K562 (cell line): ENCODE measurements at regions not wholly inside any gene's neighbourhood (a gene's known extent, or its start where the extent isn't known, plus 50 kb on each side); places are given as distances from the start of the nearest gene placed in this dataset.

Source experiments
- ATAC-seq: fragments of 200-7000 bp; cut with Tn5 transposase; 3 replicates; pipeline ENCODE4 v1.9.1; 2020; ENCODE audit warnings: moderate library complexity
- BruUV-seq: library from RNA; stranded (reverse); fragments of 400-500 nt; replicated peaks from 2 replicates; lab custom pipeline; 2021; lab: Mats Ljungman, UMichigan
- CTCF ChIA-PET: fragments of 300-600 bp; formaldehyde crosslinking; extraction: SDS; loops from one replicate; lab custom pipeline; 2021; ENCODE audit warnings: low intra/inter-chr PET ratio; lab: Yijun Ruan, JAX
- POLR2A ChIA-PET: fragments of 300-600, 350-650 bp; sonication (Branson Sonifier 250); formaldehyde crosslinking; extraction: SDS; loops from one replicate; lab custom pipeline; 2021; ENCODE audit warnings: antibody characterized with exemption, inconsistent platforms; lab: Yijun Ruan, JAX
- DNase-seq, 4 experiments: peaks; one replicate each; pipeline versions ENCODE4 v3.0.0 to v3.0.0-alpha.2; 2011 to 2018; ENCODE audit warnings: low spot score in 3 of 4, mixed read lengths in 3 of 4; ENCODE audit errors: extremely low read depth in 1 of 4
- FAIRE-seq: peaks from 2 replicates; lab custom pipeline; 2011; peaks lifted over from hg19 to GRCh38; lab: Jason Lieb, UNC
- H2AFZ ChIP-seq: 2 replicates; pipeline ENCODE4 v1.6.0; 2011; ENCODE audit warnings: low read depth, low read length, control low read depth, inconsistent platforms
- H3K27ac ChIP-seq: fragments of 200-600 bp; 3 replicates; pipeline ENCODE4 v1.8.0; 2011; ENCODE audit warnings: low read depth, mild to moderate bottlenecking, control low read depth, inconsistent platforms, low read length, moderate library complexity, mixed read lengths; ENCODE audit errors: extremely low read depth
- H3K27me3 ChIP-seq, 2 experiments: fragments of 300-600 bp in 1 of 2; 2 replicates in 1 of 2; 3 replicates in 1 of 2; pipeline versions ENCODE4 v1.6.0 to v1.8.0; 2011; ENCODE audit warnings: inconsistent platforms in 2 of 2, low read length in 2 of 2, mild to moderate bottlenecking in 1 of 2, mixed read lengths in 1 of 2, moderate library complexity in 1 of 2; ENCODE audit not compliant: control insufficient read depth in 2 of 2, insufficient read depth in 2 of 2
- H3K36me3 ChIP-seq: fragments of 300-600 bp; 3 replicates; pipeline ENCODE4 v1.8.0; 2011; ENCODE audit warnings: mild to moderate bottlenecking, low read length, inconsistent platforms; ENCODE audit not compliant: control insufficient read depth, insufficient read depth
- H3K4me1 ChIP-seq, 2 experiments: fragments of 200-600 bp in 1 of 2; replicated peaks in 1 of 2; 2 replicates in 1 of 2; 3 replicates in 1 of 2; pipeline versions ENCODE4 v1.5.1 to v1.8.0; 2011; ENCODE audit warnings: inconsistent platforms in 2 of 2, low read length in 2 of 2, mild to moderate bottlenecking in 1 of 2, mixed read lengths in 1 of 2, moderate library complexity in 1 of 2; ENCODE audit not compliant: control insufficient read depth in 2 of 2, insufficient read depth in 2 of 2
- H3K4me2 ChIP-seq: 2 replicates; pipeline ENCODE4 v1.6.1; 2011; ENCODE audit warnings: low read length, control low read depth, inconsistent platforms, mixed read lengths; ENCODE audit not compliant: insufficient read depth
- H3K4me3 ChIP-seq: fragments of 200-600 bp; sonication (generic), shearing (Covaris generic); 2 replicates; pipeline ENCODE4 v1.5.1; 2016; ENCODE audit warnings: control low read depth, inconsistent platforms
- H3K79me2 ChIP-seq: fragments of 200-600 bp; 3 replicates; pipeline ENCODE4 v1.8.0; 2011; ENCODE audit warnings: low read length, inconsistent platforms; ENCODE audit not compliant: control insufficient read depth, insufficient read depth
- H3K9ac ChIP-seq, 2 experiments: 2 replicates each; pipeline versions ENCODE4 v1.6.0 to v1.6.1; 2011; ENCODE audit warnings: low read depth in 2 of 2, low read length in 2 of 2, control low read depth in 1 of 2, inconsistent platforms in 1 of 2, mild to moderate bottlenecking in 1 of 2, mixed read lengths in 1 of 2; ENCODE audit not compliant: insufficient read depth in 1 of 2
- H3K9me1 ChIP-seq: one replicate; pipeline ENCODE4 v1.6.0; 2011; ENCODE audit warnings: inconsistent platforms, mild to moderate bottlenecking, low read length, moderate library complexity; ENCODE audit not compliant: control insufficient read depth, insufficient read depth
- H3K9me3 ChIP-seq: replicated peaks from 2 replicates; pipeline ENCODE4 v1.5.1; 2011; ENCODE audit warnings: low read depth, low read length, inconsistent platforms; ENCODE audit not compliant: control insufficient read depth, insufficient read depth
- H4K20me1 ChIP-seq: replicated peaks from 2 replicates; pipeline ENCODE4 v1.6.1; 2011; ENCODE audit warnings: low read length, inconsistent platforms, mixed read lengths; ENCODE audit not compliant: control insufficient read depth, insufficient read depth
- ATF3 ChIP-seq, 2 experiments: fragments of 450-650 bp in 1 of 2; sonication (generic) in 1 of 2; formaldehyde crosslinking in 1 of 2; IDR thresholded peaks in 1 of 2; conservative IDR thresholded peaks in 1 of 2; 2 replicates each; pipeline versions ENCODE4 v1.6.1 to v1.8.1; 2016 to 2023; ENCODE audit warnings: mild to moderate bottlenecking in 2 of 2, moderate library complexity in 2 of 2, inconsistent platforms in 1 of 2, missing genetic modification reagents in 1 of 2
- CTCFL ChIP-seq: IDR thresholded peaks from 2 replicates; pipeline ENCODE4 v1.6.1; 2011; ENCODE audit warnings: borderline replicate concordance, low read depth, mild to moderate bottlenecking, moderate library complexity, low read length; ENCODE audit not compliant: insufficient read depth, poor library complexity, severe bottlenecking
- ILK ChIP-seq: fragments of 450-650 bp; IDR thresholded peaks from 2 replicates; pipeline ENCODE4 v1.6.1; 2016; ENCODE audit warnings: missing genetic modification characterization, low read depth, mild to moderate bottlenecking, missing compliant biosample characterization, moderate library complexity, borderline replicate concordance
- KLF13 ChIP-seq: fragments of 450-650 bp; IDR thresholded peaks from 2 replicates; pipeline ENCODE4 v1.6.1; 2016; ENCODE audit warnings: missing genetic modification characterization, low read depth, mild to moderate bottlenecking, missing compliant biosample characterization, moderate library complexity, borderline replicate concordance
- ZNF174 ChIP-seq: fragments of 250-450 bp; sonication (Bioruptor Pico); IDR thresholded peaks from 2 replicates; pipeline ENCODE4 v1.4.0; 2020; ENCODE audit warnings: mild to moderate bottlenecking
- ZNF197 ChIP-seq: fragments of 200-800 bp; sonication (Bioruptor generic); IDR thresholded peaks from 2 replicates; pipeline ENCODE4 v1.6.1; 2016; ENCODE audit warnings: low read depth, missing genetic modification characterization, missing compliant biosample characterization
- ZNF282 ChIP-seq: sonication (generic); formaldehyde crosslinking; IDR thresholded peaks from 2 replicates; pipeline ENCODE4 v1.8.1; 2023; ENCODE audit warnings: missing genetic modification reagents
- WGBS: fragments of 100-300 bp; shearing (Covaris generic); methylation state at CpG from one replicate; pipeline ENCODE4 v1.1.6; 2016; ENCODE audit warnings: low coverage, mixed read lengths; ENCODE audit not compliant: insufficient coverage; ENCODE audit errors: missing lambda C conversion rate; 5-methylcytosine and 5-hydroxymethylcytosine counted together
- in situ Hi-C: fragments of 300-500 bp; cut with MboI; formaldehyde crosslinking; loops from 4 replicates; pipeline ENCODE4 v1.15.0; 2018; ENCODE audit warnings: inconsistent platforms, mixed read lengths
- intact Hi-C: fragments of 100-400 bp; cut with micrococcal nuclease; formaldehyde crosslinking; loops from 2 replicates; pipeline ENCODE4 v1.14.2; 2022
- TF ChIP-seq, protein P1 (sequence below): fragments of 250-450 bp; sonication (Bioruptor Pico); IDR thresholded peaks from 2 replicates; pipeline ENCODE4 v1.5.0; 2020; ENCODE audit warnings: mild to moderate bottlenecking

- H3K27ac ChIP-seq: no peak overlapping the region
- no peak overlapping the region for H3K9ac ChIP-seq
- no peak for TF ChIP-seq ZNF197 (CRISPR knock-in tag)
- TF ChIP-seq ZNF282 (CRISPR knock-in tag): no peak
- no peak for TF ChIP-seq ILK
- TF ChIP-seq, protein P1, sequence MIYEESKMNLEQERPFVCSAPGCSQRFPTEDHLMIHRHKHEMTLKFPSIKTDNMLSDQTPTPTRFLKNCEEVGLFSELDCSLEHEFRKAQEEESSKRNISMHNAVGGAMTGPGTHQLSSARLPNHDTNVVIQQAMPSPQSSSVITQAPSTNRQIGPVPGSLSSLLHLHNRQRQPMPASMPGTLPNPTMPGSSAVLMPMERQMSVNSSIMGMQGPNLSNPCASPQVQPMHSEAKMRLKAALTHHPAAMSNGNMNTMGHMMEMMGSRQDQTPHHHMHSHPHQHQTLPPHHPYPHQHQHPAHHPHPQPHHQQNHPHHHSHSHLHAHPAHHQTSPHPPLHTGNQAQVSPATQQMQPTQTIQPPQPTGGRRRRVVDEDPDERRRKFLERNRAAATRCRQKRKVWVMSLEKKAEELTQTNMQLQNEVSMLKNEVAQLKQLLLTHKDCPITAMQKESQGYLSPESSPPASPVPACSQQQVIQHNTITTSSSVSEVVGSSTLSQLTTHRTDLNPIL (CRISPR knock-in tag): no peak
- TF ChIP-seq KLF13: no peak
- no peak for TF ChIP-seq ZNF174 (CRISPR knock-in tag)
- TF ChIP-seq ATF3 (IDR thresholded peaks at IDR 0.05): no peak
- TF ChIP-seq ATF3 (CRISPR knock-in tag; conservative IDR thresholded peaks at IDR 0.05): no peak
- no peak for TF ChIP-seq CTCFL
- no peaks in the 10 kb centered on the region for H3K36me3 ChIP-seq
- BruUV-seq: no TSS peak
- H2AFZ ChIP-seq: no peak overlapping the region
- no peaks in the 10 kb centered on the region for H4K20me1 ChIP-seq
- H3K9me3 ChIP-seq: no peaks in the 10 kb centered on the region
- intact Hi-C loops: no loop called here
- H3K27me3 ChIP-seq: no peaks in the 10 kb centered on the region
- ChIA-PET POLR2A (no interaction called here), CTCF (no interaction called here)
- H3K4me1 ChIP-seq: no peaks in the 10 kb centered on the region
- H3K9me1 ChIP-seq: no peaks in the 10 kb centered on the region
- WGBS: 0% methylated on average over 3 of the region's 3 CpGs
- H3K4me2 ChIP-seq: no peak overlapping the region
- H3K4me3 ChIP-seq: no peak overlapping the region
- H3K79me2 ChIP-seq: no peaks in the 10 kb centered on the region
- in situ Hi-C loops: no loop called here
- no peak for DNase-seq
- FAIRE-seq: no peak
- no peak for ATAC-seq
Observed at GRCh38 chr18:44186001-44186400, 494.7 kb upstream of the SETBP1 start.
